Endothelial cell of umbilical vein (primary cell): ENCODE measurements at regions not wholly inside any gene's neighbourhood (a gene's known extent, or its start where the extent isn't known, plus 50 kb on each side); places are given as distances from the start of the nearest gene placed in this dataset.

Experiments used
- BruUV-seq: library from RNA; stranded (reverse); fragments of 400-500 nt; replicated peaks from 2 replicates; lab custom pipeline; 2021; lab: Mats Ljungman, UMichigan
- CTCF ChIA-PET: fragments of 300-600, 350-600 bp; sonication (Branson Sonifier 250); formaldehyde crosslinking; loops from one replicate; lab custom pipeline; 2021; ENCODE audit warnings: antibody characterized with exemption, inconsistent platforms; lab: Charles Lee
- POLR2A ChIA-PET: fragments of 300-600, 350-600 bp; sonication (Branson Sonifier 250); formaldehyde crosslinking; loops from one replicate; lab custom pipeline; 2021; ENCODE audit warnings: antibody characterized with exemption, inconsistent platforms; lab: Charles Lee
- DNase-seq: peaks from one replicate; pipeline ENCODE4 v3.0.0-alpha.2; 2011; ENCODE audit warnings: low read depth, low spot score
- FAIRE-seq: peaks from 2 replicates; lab custom pipeline; 2011; peaks lifted over from hg19 to GRCh38; lab: Jason Lieb, UNC
- H2AFZ ChIP-seq: 2 replicates; pipeline ENCODE4 v1.6.0; 2012; ENCODE audit warnings: low read depth, low read length, control low read depth, inconsistent platforms
- H3K27ac ChIP-seq: 2 replicates; pipeline ENCODE4 v1.5.1; 2011; ENCODE audit warnings: low read depth, mild to moderate bottlenecking, control low read depth, low read length, moderate library complexity; ENCODE audit not compliant: insufficient read depth
- H3K27me3 ChIP-seq, 2 experiments: 2 replicates each; pipeline versions ENCODE4 v1.6.0 to v1.6.1; 2011; ENCODE audit warnings: low read length in 2 of 2, mixed read lengths in 1 of 2; ENCODE audit not compliant: control insufficient read depth in 2 of 2, insufficient read depth in 2 of 2
- H3K36me3 ChIP-seq, 2 experiments: 2 replicates in 1 of 2; 3 replicates in 1 of 2; pipeline ENCODE4 v1.5.1; 2011; ENCODE audit warnings: low read length in 2 of 2, mild to moderate bottlenecking in 1 of 2, moderate library complexity in 1 of 2; ENCODE audit not compliant: control insufficient read depth in 2 of 2, insufficient read depth in 2 of 2; ENCODE audit errors: extremely low read depth in 1 of 2
- H3K4me1 ChIP-seq: 3 replicates; pipeline ENCODE4 v1.5.1; 2011; ENCODE audit warnings: mild to moderate bottlenecking, low read length; ENCODE audit not compliant: control insufficient read depth, insufficient read depth; ENCODE audit errors: extremely low read depth
- H3K4me2 ChIP-seq: 2 replicates; pipeline ENCODE4 v1.6.1; 2011; ENCODE audit warnings: low read length, control low read depth, mixed read lengths; ENCODE audit not compliant: insufficient read depth
- H3K4me3 ChIP-seq, 3 experiments: fragments of 200-600 bp in 1 of 3; sonication (generic), shearing (Covaris generic) in 1 of 3; replicated peaks in 1 of 3; 2 replicates each; pipeline ENCODE4 v1.5.1; 2011 to 2016; ENCODE audit warnings: control low read depth in 3 of 3, low read length in 3 of 3, mild to moderate bottlenecking in 2 of 3, inconsistent platforms in 1 of 3, low read depth in 1 of 3, moderate library complexity in 1 of 3; ENCODE audit not compliant: insufficient read depth in 1 of 3
- H3K79me2 ChIP-seq: 2 replicates; pipeline ENCODE4 v1.6.0; 2012; ENCODE audit warnings: low read length, inconsistent platforms; ENCODE audit not compliant: control insufficient read depth, insufficient read depth
- H3K9ac ChIP-seq: replicated peaks from 2 replicates; pipeline ENCODE3; 2011; ENCODE audit warnings: low read length, control low read depth; ENCODE audit not compliant: insufficient read depth; ENCODE audit errors: extremely low read depth
- H3K9me1 ChIP-seq: replicated peaks from 3 replicates; pipeline ENCODE4 v1.6.0; 2011; ENCODE audit warnings: mild to moderate bottlenecking, low read length; ENCODE audit not compliant: control insufficient read depth, insufficient read depth; ENCODE audit errors: extremely low read depth
- H3K9me3 ChIP-seq: replicated peaks from 2 replicates; pipeline ENCODE4 v1.5.1; 2012; ENCODE audit warnings: low read length, inconsistent platforms; ENCODE audit not compliant: control insufficient read depth, insufficient read depth
- H4K20me1 ChIP-seq: replicated peaks from 2 replicates; pipeline ENCODE3; 2011; ENCODE audit warnings: mild to moderate bottlenecking, low read length; ENCODE audit not compliant: control insufficient read depth, insufficient read depth; ENCODE audit errors: extremely low read depth
- CTCF ChIP-seq, 2 donors: IDR thresholded peaks; 1 replicate in 1 of 2; 2 replicates in 1 of 2; pipeline ENCODE4 v1.5.1; 2011; ENCODE audit warnings: low read length in 2 of 2, mild to moderate bottlenecking in 2 of 2, moderate library complexity in 2 of 2, control low read depth in 1 of 2, inconsistent platforms in 1 of 2, low read depth in 1 of 2; ENCODE audit not compliant: insufficient read depth in 1 of 2; ENCODE audit errors: extremely low read depth in 1 of 2
- EZH2 ChIP-seq: IDR thresholded peaks from 2 replicates; pipeline ENCODE4 v1.6.1; 2012; ENCODE audit warnings: borderline replicate concordance, low read depth, mild to moderate bottlenecking, moderate library complexity, low read length, inconsistent platforms; ENCODE audit not compliant: severe bottlenecking
- FOS ChIP-seq: IDR thresholded peaks from 2 replicates; pipeline ENCODE4 v1.6.1; 2011; ENCODE audit warnings: mild to moderate bottlenecking, low read length, moderate library complexity, borderline replicate concordance; ENCODE audit not compliant: insufficient read depth
- GATA2 ChIP-seq: IDR thresholded peaks from 2 replicates; pipeline ENCODE4 v1.7.0; 2011; ENCODE audit warnings: low read depth, mild to moderate bottlenecking, moderate library complexity, mixed read lengths, low read length; ENCODE audit not compliant: insufficient read length, insufficient read depth
- JUN ChIP-seq: IDR thresholded peaks from 2 replicates; pipeline ENCODE4 v1.6.1; 2011; ENCODE audit warnings: borderline replicate concordance, low read depth; ENCODE audit not compliant: insufficient read length, insufficient read depth
- MAX ChIP-seq: IDR thresholded peaks from 2 replicates; pipeline ENCODE4 v1.6.1; 2011; ENCODE audit not compliant: insufficient read depth, insufficient read length
- MYC ChIP-seq: IDR thresholded peaks from one replicate; pipeline ENCODE4 v1.6.1; 2011; ENCODE audit warnings: mild to moderate bottlenecking, low read depth, low read length
- POLR2A ChIP-seq: IDR thresholded peaks from 2 replicates; pipeline ENCODE4 v1.6.1; 2012; ENCODE audit warnings: low read depth, mild to moderate bottlenecking, control low read depth, low read length
- POLR2AphosphoS5 ChIP-seq: IDR thresholded peaks from 2 replicates; pipeline ENCODE4 v1.6.1; 2012; ENCODE audit warnings: low read depth, mild to moderate bottlenecking, control low read depth, low read length, moderate library complexity; ENCODE audit not compliant: insufficient read depth
- dilution Hi-C: fragments of 300-500 bp; cut with MboI; formaldehyde crosslinking; loops from one replicate; pipeline ENCODE4 v1.15.0; 2019; ENCODE audit warnings: low sequenced_read_pairs; ENCODE audit not compliant: extremely low pct_ligation_motif_present
- intact Hi-C: fragments of 100-400 bp; cut with micrococcal nuclease; formaldehyde crosslinking; loops from one replicate; pipeline ENCODE4 v1.10.0; 2022

- dilution Hi-C loops: no loop called here
Observed at GRCh38 chr7:67401492-67401891, 404.9 kb downstream of the TYW1 start.

More at GRCh38 chr7:67401492-67401891, 404.9 kb downstream of the TYW1 start:
- H2AFZ ChIP-seq: no peak overlapping the region
- intact Hi-C loops: no loop called here
- DNase-seq (no peak), FAIRE-seq (no peak)
- H3K36me3 ChIP-seq: no peaks in the 10 kb centered on the region
- H4K20me1 ChIP-seq: no peaks in the 10 kb centered on the region
- POLR2A ChIA-PET: no interaction called here
- H3K9me3 ChIP-seq: no peaks in the 10 kb centered on the region
- H3K27ac ChIP-seq: no peak overlapping the region
- H3K4me3 ChIP-seq: no peak overlapping the region
- BruUV-seq: no TSS peak
- CTCF ChIA-PET: no interaction called here
- no peaks in the 10 kb centered on the region for H3K9me1 ChIP-seq
- TF ChIP-seq POLR2AphosphoS5 (no peak), MAX (no peak), FOS (no peak), EZH2 (no peak), MYC (no peak), JUN (no peak), CTCF (IDR thresholded peaks at IDR 0.05; ENCODE audit: extremely low read depth in 1 of 2, insufficient read depth in 1 of 2, low read depth in 1 of 2, low read length in 2 of 2) (no peak), GATA2 (no peak), POLR2A (no peak)
- H3K27me3 ChIP-seq: no peaks in the 10 kb centered on the region
- no peaks in the 10 kb centered on the region for H3K79me2 ChIP-seq
- no peaks in the 10 kb centered on the region for H3K4me1 ChIP-seq
- no peak overlapping the region for H3K9ac ChIP-seq
- no peak overlapping the region for H3K4me2 ChIP-seq
